HEK293 (cell line): ENCODE measurements at regions not wholly inside any gene's neighbourhood (a gene's known extent, or its start where the extent isn't known, plus 50 kb on each side); places are given as distances from the start of the nearest gene placed in this dataset.

ENCODE experiments used
- CTCF ChIA-PET: fragments of 350-600 bp; formaldehyde crosslinking; extraction: SDS; loops from one replicate; lab custom pipeline; 2021; ENCODE audit warnings: antibody characterized with exemption; lab: Yijun Ruan, JAX
- POLR2A ChIA-PET: fragments of 300-600 bp; formaldehyde crosslinking; extraction: SDS; loops from one replicate; lab custom pipeline; 2020; ENCODE audit warnings: antibody characterized with exemption, inconsistent platforms; lab: Yijun Ruan, JAX
- H3K27ac ChIP-seq: fragments of 200-500 bp; sonication (Bioruptor generic); 2 replicates; pipeline ENCODE4 v1.5.1; 2014; ENCODE audit warnings: low read depth, low read length, control low read depth, inconsistent platforms; ENCODE audit errors: extremely low read depth
- H3K36me3 ChIP-seq, 2 experiments: fragments of 200-500 bp in 1 of 2; sonication (Bioruptor generic) in 1 of 2; 1 replicate in 1 of 2; 2 replicates in 1 of 2; pipeline ENCODE4 v1.5.1; 2014 to 2017; ENCODE audit warnings: inconsistent platforms in 2 of 2, low read length in 2 of 2; ENCODE audit not compliant: control insufficient read depth in 2 of 2, insufficient read depth in 1 of 2
- H3K4me1 ChIP-seq: fragments of 200-500 bp; sonication (Bioruptor generic); 2 replicates; pipeline ENCODE4 v1.5.1; 2014; ENCODE audit warnings: mild to moderate bottlenecking, low read length, inconsistent platforms; ENCODE audit not compliant: control insufficient read depth, insufficient read depth
- H3K4me3 ChIP-seq: 2 replicates; pipeline ENCODE4 v1.5.1; 2011; ENCODE audit warnings: low read depth, mild to moderate bottlenecking, control low read depth, low read length, moderate library complexity
- H3K9me3 ChIP-seq: fragments of 200-500 bp; sonication (Bioruptor generic); 2 replicates; pipeline ENCODE4 v1.5.1; 2014; ENCODE audit warnings: low read depth, low read length, inconsistent platforms; ENCODE audit not compliant: control insufficient read depth, insufficient read depth
- BCL11A ChIP-seq: fragments of 450-650 bp; formaldehyde crosslinking; IDR thresholded peaks from 2 replicates; pipeline ENCODE4 v1.5.1; 2016; ENCODE audit warnings: low read depth, missing biosample characterization, missing genetic modification characterization
- MEIS1 ChIP-seq: sonication (generic); formaldehyde crosslinking; IDR thresholded peaks from 2 replicates; pipeline ENCODE4 v1.8.1; 2022; ENCODE audit warnings: missing genetic modification reagents, mild to moderate bottlenecking, borderline replicate concordance
- SCRT1 ChIP-seq: fragments of 450-650 bp; formaldehyde crosslinking; IDR thresholded peaks from 2 replicates; pipeline ENCODE4 v1.5.1; 2016; ENCODE audit warnings: missing biosample characterization, missing genetic modification characterization, borderline replicate concordance
- SETDB1 ChIP-seq: IDR thresholded peaks from one replicate; pipeline ENCODE4 v1.6.1; 2017; ENCODE audit warnings: mild to moderate bottlenecking, low read length, moderate library complexity, mixed read lengths; ENCODE audit not compliant: insufficient read length
- SP7 ChIP-seq: fragments of 450-650 bp; formaldehyde crosslinking; IDR thresholded peaks from 2 replicates; pipeline ENCODE4 v1.5.1; 2016; ENCODE audit warnings: missing biosample characterization, missing genetic modification characterization
- TSHZ1 ChIP-seq: fragments of 450-650 bp; formaldehyde crosslinking; IDR thresholded peaks from 2 replicates; pipeline ENCODE4 v1.5.1; 2016; ENCODE audit warnings: missing biosample characterization, missing genetic modification characterization, borderline replicate concordance
- ZBTB48 ChIP-seq: fragments of 450-650 bp; formaldehyde crosslinking; IDR thresholded peaks from 2 replicates; pipeline ENCODE4 v1.5.1; 2016; ENCODE audit warnings: missing biosample characterization, missing genetic modification characterization
- ZFP69B ChIP-seq: fragments of 450-650 bp; formaldehyde crosslinking; IDR thresholded peaks from 2 replicates; pipeline ENCODE4 v1.5.1; 2016; ENCODE audit warnings: missing biosample characterization, missing genetic modification characterization
- ZNF175 ChIP-seq: fragments of 450-650 bp; formaldehyde crosslinking; IDR thresholded peaks from 2 replicates; pipeline ENCODE4 v1.5.1; 2016; ENCODE audit warnings: missing biosample characterization, missing genetic modification characterization
- ZNF214 ChIP-seq: fragments of 450-650 bp; formaldehyde crosslinking; IDR thresholded peaks from 2 replicates; pipeline ENCODE4 v1.5.1; 2017; ENCODE audit warnings: missing biosample characterization, mild to moderate bottlenecking, missing genetic modification characterization, borderline replicate concordance
- ZNF23 ChIP-seq: fragments of 450-650 bp; formaldehyde crosslinking; IDR thresholded peaks from 2 replicates; pipeline ENCODE4 v1.5.1; 2016; ENCODE audit warnings: missing biosample characterization, missing genetic modification characterization, borderline replicate concordance
- ZNF404 ChIP-seq: fragments of 450-650 bp; formaldehyde crosslinking; IDR thresholded peaks from 2 replicates; pipeline ENCODE4 v1.5.1; 2017; ENCODE audit warnings: missing biosample characterization, missing genetic modification characterization
- ZNF521 ChIP-seq: fragments of 450-650 bp; formaldehyde crosslinking; IDR thresholded peaks from 2 replicates; pipeline ENCODE4 v1.5.1; 2017; ENCODE audit warnings: missing biosample characterization, mild to moderate bottlenecking, missing genetic modification characterization
- ZNF529 ChIP-seq: fragments of 450-650 bp; formaldehyde crosslinking; IDR thresholded peaks from 2 replicates; pipeline ENCODE4 v1.5.1; 2017; ENCODE audit warnings: missing genetic modification characterization, missing biosample characterization; ENCODE audit not compliant: insufficient replicate concordance
- ZNF530 ChIP-seq: fragments of 450-650 bp; formaldehyde crosslinking; IDR thresholded peaks from 2 replicates; pipeline ENCODE4 v1.5.1; 2016; ENCODE audit warnings: low read depth, missing biosample characterization, missing genetic modification characterization
- ZNF560 ChIP-seq: fragments of 450-650 bp; formaldehyde crosslinking; IDR thresholded peaks from 2 replicates; pipeline ENCODE4 v1.5.1; 2017; ENCODE audit warnings: missing biosample characterization, missing genetic modification characterization, borderline replicate concordance
- ZNF596 ChIP-seq: fragments of 450-650 bp; IDR thresholded peaks from 2 replicates; pipeline ENCODE4 v1.5.0; 2018; ENCODE audit warnings: missing biosample characterization, mild to moderate bottlenecking, missing genetic modification characterization, moderate library complexity
- ZNF621 ChIP-seq: fragments of 450-650 bp; formaldehyde crosslinking; IDR thresholded peaks from 2 replicates; pipeline ENCODE4 v1.5.1; 2017; ENCODE audit warnings: missing biosample characterization, missing genetic modification characterization
- ZSCAN23 ChIP-seq: fragments of 450-650 bp; formaldehyde crosslinking; IDR thresholded peaks from 2 replicates; pipeline ENCODE4 v1.5.1; 2016; ENCODE audit warnings: missing biosample characterization, missing genetic modification characterization
- TF ChIP-seq, protein P1 (sequence below): fragments of 450-650 bp; formaldehyde crosslinking; conservative IDR thresholded peaks from 2 replicates; pipeline ENCODE4 v1.5.1; 2016; ENCODE audit warnings: low read depth, missing biosample characterization, missing genetic modification characterization
- TF ChIP-seq, protein P2 (sequence below): fragments of 450-650 bp; formaldehyde crosslinking; IDR thresholded peaks from 2 replicates; pipeline ENCODE4 v1.5.1; 2017; ENCODE audit warnings: missing biosample characterization, missing genetic modification characterization

DNA sequence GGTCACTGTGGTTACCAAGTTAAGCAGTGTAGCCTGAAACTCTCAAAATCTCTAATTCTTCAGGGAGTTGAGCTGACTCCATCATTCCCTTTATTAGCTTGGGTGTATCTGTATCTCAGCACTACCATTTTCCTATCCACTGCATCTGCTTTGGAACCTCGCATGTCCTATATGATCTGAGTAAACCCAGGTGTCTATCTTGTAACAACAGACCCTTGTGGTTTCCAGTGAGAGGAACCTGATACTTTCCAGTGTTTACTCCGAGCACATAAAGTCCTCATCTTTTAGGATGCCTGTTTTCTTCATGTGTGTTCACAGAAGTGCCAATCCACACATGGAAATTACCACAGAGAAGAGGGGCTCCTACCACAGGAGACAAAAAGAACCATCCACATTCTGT is 650.4 kb downstream of the LMO4 start:
- CTCF ChIA-PET = interaction anchor here (0.6 kb wide), 1 partner anchor 137 kb away, joined by 4 read pairs; no protein-coding TSS in a partner anchor
- no peak overlapping the region for H3K4me3 ChIP-seq
- POLR2A ChIA-PET = no interaction called here
- no peaks in the 10 kb centered on the region for H3K36me3 ChIP-seq
- no peaks in the 10 kb centered on the region for H3K9me3 ChIP-seq
- no peak overlapping the region for H3K27ac ChIP-seq
- no peaks in the 10 kb centered on the region; the same call in 1 of the 2 replicates for H3K4me1 ChIP-seq
- TF ChIP-seq, protein P1, sequence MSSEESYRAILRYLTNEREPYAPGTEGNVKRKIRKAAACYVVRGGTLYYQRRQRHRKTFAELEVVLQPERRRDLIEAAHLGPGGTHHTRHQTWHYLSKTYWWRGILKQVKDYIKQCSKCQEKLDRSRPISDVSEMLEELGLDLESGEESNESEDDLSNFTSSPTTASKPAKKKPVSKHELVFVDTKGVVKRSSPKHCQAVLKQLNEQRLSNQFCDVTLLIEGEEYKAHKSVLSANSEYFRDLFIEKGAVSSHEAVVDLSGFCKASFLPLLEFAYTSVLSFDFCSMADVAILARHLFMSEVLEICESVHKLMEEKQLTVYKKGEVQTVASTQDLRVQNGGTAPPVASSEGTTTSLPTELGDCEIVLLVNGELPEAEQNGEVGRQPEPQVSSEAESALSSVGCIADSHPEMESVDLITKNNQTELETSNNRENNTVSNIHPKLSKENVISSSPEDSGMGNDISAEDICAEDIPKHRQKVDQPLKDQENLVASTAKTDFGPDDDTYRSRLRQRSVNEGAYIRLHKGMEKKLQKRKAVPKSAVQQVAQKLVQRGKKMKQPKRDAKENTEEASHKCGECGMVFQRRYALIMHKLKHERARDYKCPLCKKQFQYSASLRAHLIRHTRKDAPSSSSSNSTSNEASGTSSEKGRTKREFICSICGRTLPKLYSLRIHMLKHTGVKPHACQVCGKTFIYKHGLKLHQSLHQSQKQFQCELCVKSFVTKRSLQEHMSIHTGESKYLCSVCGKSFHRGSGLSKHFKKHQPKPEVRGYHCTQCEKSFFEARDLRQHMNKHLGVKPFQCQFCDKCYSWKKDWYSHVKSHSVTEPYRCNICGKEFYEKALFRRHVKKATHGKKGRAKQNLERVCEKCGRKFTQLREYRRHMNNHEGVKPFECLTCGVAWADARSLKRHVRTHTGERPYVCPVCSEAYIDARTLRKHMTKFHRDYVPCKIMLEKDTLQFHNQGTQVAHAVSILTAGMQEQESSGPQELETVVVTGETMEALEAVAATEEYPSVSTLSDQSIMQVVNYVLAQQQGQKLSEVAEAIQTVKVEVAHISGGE (tag by site-specific recombination) = no peak
- TF ChIP-seq ZNF214 (tag by site-specific recombination) = no peak
- no peak for TF ChIP-seq SP7

DNA sequence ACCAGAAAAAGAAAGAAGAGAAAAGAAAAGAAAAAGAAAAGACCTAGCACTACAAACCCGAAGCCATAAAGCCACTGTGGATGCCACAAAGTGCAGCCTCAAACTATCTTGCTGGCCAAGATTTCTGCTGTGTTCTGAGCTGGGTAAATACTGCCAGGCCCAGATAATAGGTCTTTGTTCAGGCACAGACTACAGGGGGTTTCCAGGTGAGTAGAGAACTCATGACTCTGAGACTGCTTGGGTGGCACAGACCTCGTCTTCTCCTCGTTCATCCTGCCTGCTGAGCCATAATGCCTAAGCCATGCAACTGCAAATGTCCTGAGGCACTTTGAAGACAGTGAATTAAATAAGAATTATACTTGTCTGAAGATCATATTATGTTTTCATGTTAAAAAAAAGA is 651.8 kb downstream of the LMO4 start:
- no peaks in the 10 kb centered on the region for H3K9me3 ChIP-seq
- H3K36me3 ChIP-seq = no peaks in the 10 kb centered on the region
- H3K27ac ChIP-seq = no peak overlapping the region
- no peaks in the 10 kb centered on the region; the same call in 1 of the 2 replicates for H3K4me1 ChIP-seq
- H3K4me3 ChIP-seq = no peak overlapping the region
- ChIA-PET POLR2A (no interaction called here), CTCF (no interaction called here)
- no peak for TF ChIP-seq MEIS1 (CRISPR knock-in tag)
- no peak for TF ChIP-seq TSHZ1 (tag by site-specific recombination)
- no peak for TF ChIP-seq ZNF596
- no peak for TF ChIP-seq ZNF175
- TF ChIP-seq BCL11A (tag by site-specific recombination) = no peak
- no peak for TF ChIP-seq ZNF404
- TF ChIP-seq ZNF560 = no peak
- TF ChIP-seq ZNF521 (tag by site-specific recombination) = no peak
- no peak for TF ChIP-seq ZNF530 (tag by site-specific recombination)
- TF ChIP-seq ZFP69B = no peak
- TF ChIP-seq ZBTB48 (tag by site-specific recombination) = no peak
- TF ChIP-seq SCRT1 (tag by site-specific recombination) = no peak
- no peak for TF ChIP-seq ZNF529 (tag by site-specific recombination)
- no peak for TF ChIP-seq SETDB1
- TF ChIP-seq, protein P2, sequence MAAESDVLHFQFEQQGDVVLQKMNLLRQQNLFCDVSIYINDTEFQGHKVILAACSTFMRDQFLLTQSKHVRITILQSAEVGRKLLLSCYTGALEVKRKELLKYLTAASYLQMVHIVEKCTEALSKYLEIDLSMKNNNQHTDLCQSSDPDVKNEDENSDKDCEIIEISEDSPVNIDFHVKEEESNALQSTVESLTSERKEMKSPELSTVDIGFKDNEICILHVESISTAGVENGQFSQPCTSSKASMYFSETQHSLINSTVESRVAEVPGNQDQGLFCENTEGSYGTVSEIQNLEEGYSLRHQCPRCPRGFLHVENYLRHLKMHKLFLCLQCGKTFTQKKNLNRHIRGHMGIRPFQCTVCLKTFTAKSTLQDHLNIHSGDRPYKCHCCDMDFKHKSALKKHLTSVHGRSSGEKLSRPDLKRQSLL = no peak
- TF ChIP-seq ZNF23 = no peak
- no peak for TF ChIP-seq ZSCAN23 (tag by site-specific recombination)
- TF ChIP-seq ZNF621 (tag by site-specific recombination) = no peak
